LHCN-M2 (cell line): ENCODE measurements at regions not wholly inside any gene's neighbourhood (a gene's known extent, or its start where the extent isn't known, plus 50 kb on each side); places are given as distances from the start of the nearest gene placed in this dataset.

Experiments used
- DNase-seq: peaks from one replicate; pipeline ENCODE4 v3.0.0-alpha.2; 2012; ENCODE audit warnings: low read depth

DNA sequence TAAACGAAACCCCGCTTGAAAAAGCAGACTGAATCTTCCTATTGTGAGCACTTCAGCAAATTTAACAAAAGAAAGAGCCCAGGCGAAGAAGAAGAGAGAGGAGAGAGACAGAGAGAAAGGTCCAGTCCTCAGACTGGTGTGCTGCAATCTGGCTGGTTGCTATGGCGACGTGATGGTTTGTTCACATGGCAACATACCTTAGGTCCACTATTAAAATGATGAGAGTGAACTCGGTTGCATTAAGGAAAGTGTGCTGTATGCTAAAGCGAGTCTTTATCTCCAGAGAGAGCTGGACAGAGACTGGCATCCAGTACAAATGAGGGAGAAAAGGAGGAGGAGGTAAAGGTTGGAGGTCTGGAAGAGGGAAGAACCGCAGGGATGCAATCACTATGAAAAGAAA lies 271.8 kb upstream of the ZFHX3 start:
- no peak for DNase-seq

DNA sequence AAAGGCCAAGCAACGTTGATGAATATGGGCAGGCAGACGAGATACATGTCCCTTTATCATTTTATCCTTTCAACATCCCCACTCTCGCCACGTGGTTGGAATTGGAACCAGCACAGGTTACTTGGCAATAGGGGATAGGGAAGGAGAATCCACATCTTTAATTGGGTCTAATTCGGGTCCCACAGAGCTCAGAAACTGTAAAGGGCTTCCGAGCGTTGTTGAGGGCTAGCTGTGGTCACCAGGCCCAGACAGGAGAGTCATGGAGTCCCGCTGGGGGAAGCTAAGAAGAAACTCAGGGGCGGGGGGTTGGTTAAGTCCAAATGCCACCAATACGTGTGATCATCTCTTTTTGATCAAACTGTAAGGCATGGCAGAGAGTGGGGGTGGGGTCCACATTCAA lies 271.3 kb upstream of the ZFHX3 start:
- DNase-seq = no peak

DNA sequence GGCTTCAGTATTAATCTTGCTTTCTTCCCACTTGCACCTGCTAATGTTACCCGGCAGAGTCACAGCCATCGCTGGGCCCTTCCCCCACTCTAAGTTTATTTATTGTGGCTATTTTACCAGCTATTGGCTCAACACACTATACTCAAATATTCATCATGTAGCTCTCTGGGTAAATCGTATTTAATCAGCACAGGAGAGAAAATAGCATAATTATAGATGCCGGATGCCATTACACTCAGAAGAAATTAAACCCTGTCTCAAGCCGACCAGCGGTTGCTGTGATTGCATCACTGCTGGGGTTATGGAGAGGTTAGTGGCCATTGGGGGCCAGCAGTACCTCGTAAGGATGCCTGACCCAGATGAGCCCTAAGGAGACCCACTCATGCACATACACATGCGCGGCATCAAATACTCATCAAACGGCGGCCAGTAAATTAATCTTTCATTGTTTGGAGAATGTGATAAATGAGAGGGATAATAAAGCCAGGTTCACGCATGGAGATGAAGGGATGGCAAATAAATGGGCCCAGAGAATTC lies 269.5 kb upstream of the ZFHX3 start:
- no peak for DNase-seq

DNA sequence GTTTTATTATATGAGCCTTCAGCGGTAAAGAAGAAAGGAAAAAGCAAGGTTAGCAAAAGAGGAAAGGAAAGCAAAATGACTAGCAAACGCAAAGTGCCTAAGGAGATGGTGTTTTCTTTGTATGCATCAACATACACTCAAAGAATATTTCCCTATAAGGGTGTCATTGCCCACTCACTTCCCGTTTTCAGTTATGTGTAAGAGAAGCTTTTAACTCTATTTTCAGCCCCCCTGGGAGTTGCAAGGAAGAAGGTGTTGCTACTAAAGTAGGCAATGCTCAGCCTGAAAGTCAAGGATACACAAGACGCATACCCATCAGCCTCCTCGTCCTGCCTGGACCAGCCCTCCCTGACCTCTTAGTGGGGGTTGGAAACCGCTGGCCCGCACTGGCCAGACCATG lies 267.7 kb upstream of the ZFHX3 start:
- DNase-seq = no peak

- no peak for DNase-seq
Measured at GRCh38 chr16:73313950-73314349, 266.0 kb upstream of the ZFHX3 start.

GRCh38 chr16:73311857-73312723 lies 264.2 kb upstream of the ZFHX3 start:
- DNase-seq = no peak

DNA sequence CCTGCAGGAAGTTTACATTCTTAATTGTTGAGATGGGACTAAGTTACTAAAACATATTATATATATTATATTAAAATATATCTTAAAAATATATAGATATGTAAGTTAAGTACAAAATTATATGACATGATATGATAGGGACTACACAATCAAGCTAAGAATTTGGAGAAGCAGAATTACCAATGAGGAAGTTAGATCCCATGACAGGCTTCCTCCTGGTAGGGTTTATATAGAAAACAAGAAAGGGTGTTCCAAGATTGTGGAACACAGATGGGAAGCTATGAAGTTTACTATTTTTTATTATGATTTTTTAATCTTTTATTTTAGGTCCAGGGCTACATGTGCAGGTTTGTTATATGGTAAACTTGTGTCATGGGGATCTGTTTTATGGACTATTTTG lies 260.8 kb upstream of the ZFHX3 start:
- DNase-seq = no peak

GRCh38 chr16:73306901-73307413 lies 259.0 kb upstream of the ZFHX3 start:
- no peak for DNase-seq

DNA sequence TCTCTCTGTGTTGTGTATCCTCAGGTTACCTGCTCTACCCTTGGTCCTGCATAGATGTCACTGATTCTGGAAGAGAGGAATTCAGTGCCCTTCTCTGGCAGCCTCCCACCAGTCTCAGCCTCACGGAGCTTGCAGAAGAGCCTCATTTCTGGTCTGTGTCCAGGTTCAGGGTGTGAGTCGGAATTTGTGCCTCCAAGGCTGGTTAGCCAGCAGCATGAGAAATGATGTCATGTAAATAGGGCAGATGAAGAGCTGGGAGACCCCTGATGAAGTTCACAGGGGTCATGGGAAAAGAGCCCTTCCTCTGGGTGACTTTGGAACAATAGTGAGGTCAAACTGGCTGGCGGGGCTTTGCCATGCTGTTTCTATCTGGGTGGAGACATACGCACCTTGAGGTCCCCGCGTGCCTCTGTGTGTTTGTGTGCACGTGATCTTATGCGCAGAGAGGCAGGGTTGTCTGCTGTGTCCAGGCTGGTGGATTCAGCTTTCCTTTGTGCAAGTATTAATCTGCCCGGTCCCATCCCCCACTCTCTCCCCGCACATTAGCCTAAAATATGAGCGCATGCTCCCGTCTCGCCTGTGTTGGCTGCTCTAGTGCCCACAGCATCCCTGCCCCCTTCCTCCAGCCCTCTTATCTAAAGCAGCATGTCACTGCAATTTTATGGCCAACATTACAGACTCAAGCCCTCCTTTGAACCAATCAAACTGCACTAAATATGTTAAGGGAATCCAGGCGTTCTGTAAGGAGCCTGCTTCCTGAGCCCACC lies 256.3 kb upstream of the ZFHX3 start:
- no peak for DNase-seq

GRCh38 chr16:73302942-73303341 lies 255.0 kb upstream of the ZFHX3 start:
- DNase-seq = no peak

- no peak for DNase-seq
Measured at GRCh38 chr16:73301984-73302383, 254.1 kb upstream of the ZFHX3 start.

DNA sequence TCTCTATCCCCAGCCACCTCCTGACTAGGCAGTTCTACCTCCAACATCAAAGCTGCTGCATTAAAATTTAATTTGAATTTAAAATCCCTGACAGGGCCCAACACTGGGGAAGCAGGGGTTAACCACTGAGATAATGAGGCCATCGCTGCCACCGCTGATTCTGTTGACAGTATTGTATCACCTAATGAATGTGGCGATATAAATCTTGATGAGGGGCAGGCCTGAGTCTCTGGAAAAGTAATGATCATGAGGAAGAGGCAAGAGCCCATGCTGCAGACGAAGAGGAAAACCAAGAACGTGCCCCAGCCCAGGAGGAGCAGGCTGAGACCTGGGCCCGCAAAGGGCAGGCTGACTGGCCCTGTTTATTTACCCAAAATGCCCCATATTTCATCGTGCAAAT lies 251.4 kb upstream of the ZFHX3 start:
- no peak for DNase-seq

DNA sequence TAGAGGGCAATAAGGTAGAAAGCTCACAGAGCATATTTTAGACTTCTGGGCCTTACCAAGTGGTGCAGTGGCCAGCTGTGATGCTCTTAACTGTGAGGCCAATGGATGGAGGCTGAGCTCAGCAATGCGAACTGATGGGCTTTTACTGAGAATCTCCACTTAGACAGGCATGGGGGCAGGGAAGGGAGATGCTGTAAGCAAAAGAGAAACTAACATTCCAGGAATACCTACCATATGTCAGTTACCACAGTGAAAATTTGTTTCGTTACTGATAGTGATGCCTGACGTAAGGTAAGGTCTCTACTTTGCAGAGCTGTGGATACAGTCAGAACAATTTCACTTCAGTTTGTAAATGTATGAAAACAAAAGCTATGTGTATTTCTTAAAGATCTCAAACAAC lies 250.6 kb upstream of the ZFHX3 start:
- DNase-seq = peak; percentile 1

GRCh38 chr16:73290258-73290657 lies 242.3 kb upstream of the ZFHX3 start:
- DNase-seq = no peak

DNA sequence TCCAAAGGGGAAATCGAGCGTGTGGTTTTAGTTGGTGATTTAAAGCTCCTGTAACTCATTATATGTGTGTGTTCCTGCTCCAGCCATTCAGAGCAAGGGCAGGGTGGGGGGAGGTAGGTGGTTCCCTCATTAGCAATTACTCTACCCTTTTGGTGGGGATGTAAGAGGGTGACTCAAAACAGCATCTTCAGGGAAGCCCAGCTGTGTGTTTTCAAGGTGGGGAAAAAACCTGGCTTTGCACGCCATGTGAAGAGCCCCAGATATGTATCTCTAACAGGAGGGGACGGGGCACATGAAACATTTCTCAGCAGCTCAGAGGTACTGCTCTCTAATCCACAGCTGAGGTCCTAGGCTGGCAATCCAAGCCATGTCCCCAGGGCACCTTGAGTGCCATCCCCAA lies 241.3 kb upstream of the ZFHX3 start:
- DNase-seq = no peak

DNA sequence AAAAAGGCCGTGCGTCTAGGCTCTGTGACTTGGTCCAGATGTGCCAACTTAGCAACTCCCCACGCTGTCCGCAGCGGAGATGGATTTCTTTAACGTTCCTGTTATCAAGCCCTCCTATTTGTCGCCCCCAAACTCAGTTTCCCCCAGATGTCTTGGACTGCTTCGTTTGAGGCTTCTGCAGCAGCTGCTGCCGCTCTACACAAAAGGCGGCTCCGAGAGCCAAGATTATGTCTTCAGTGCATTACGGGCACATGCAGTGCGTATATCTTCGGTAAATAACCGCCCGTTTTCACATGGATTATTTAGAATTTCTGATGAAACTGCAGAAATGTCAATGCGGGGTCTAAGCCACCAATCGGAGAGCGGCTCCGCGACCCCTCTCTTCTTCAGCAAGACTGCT lies 240.6 kb upstream of the ZFHX3 start:
- no peak for DNase-seq

DNA sequence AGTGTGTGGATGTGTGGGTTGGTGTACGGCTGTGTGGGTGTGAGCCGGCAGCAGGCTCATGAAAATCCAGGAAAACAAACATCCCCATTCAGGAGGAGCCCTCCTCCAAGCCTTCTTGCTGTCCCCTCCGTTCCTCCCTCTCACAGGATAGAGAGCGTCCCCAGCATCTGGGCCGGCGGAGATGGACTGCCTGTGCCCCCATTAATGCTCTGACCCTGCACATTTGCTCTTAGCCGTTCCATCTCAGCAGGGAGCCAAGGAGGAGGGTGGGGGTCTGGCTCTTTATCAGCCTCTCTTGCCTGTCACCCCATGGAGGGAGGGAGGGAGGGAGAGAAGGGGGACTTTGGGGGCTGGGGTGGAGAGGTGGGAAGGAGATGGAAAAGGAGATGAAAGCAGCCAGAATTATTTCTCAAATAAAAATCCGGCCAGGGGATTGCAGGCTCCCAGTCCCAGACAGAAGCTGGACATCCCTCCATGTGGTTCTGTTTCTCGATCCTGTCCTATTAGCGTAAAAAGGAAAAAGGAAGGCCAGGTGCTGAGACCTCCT lies 240.0 kb upstream of the ZFHX3 start:
- no peak for DNase-seq

DNA sequence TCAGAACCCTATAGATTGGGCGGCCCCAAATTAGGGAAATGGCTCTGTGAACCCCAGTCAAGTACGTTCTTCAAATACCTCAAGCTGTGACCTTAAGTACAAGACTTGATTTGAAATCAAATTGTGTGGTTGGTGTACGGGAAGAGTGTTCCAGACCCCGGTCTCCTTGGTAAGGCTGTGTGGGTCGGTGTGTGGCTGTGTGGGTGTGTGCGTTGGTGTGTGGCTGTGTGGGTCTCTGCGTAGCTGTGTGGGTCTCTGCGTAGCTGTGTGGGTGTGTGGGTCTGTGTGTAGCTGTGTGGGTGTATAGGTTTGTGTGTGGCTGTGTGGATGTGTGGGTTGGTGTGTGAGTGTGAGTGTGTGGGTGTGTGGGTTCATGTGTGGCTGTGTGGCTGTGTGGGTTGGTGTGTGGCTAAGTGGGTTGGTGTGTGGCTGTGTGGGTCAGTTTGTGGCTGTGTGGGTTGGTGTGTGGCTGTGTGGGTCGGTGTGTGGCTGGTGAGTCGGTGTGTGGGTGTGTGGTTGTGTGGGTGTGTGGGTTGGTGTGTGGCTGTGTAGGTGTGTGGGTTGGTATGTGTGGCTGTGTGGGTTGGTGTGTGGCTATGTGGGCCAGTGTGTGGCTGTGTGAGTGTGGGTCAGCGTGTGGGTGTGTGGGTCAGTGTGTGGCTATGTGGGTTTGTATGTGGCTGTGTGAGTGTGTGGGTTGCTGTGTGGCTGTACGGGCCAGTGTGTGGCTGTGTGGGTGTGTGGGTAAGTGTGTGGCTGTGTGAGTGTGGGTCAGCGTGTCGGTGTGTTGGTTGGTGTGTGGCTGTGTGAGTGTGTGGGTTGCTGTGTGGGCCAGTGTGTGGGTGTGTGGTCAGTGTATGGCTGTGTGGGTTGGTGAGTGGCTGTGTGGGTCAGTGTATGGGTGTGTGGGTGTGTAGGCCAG lies 238.7 kb upstream of the ZFHX3 start:
- no peak for DNase-seq

- DNase-seq = no peak
Measured at GRCh38 chr16:73285436-73286201, 237.7 kb upstream of the ZFHX3 start.

DNA sequence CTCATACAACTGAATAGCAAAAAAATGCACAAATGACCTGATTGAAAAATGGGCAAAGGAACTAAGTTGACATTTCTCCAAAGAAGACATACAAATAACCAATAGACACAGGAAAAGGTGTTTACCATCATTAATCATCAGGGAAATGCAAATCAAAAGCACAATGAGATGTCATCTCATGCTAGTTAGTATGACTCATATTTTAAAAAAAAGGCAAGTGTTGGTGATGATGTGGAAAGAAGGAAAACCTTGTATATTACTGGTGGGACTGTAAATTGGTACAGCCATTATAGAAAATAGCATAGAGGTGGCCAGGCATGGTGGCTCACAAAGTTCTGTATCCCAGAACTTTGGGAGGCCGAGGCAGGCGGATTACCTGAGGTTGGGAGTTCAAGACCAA lies 232.5 kb upstream of the ZFHX3 start:
- no peak for DNase-seq
